ENCODE measurements at regions not wholly inside any gene's neighbourhood (a gene's known extent, or its start where the extent isn't known, plus 50 kb on each side); places are given as distances from the start of the nearest gene placed in this dataset.

GRCh38 chr4:156128616-156129015 lies 174.9 kb upstream of the CTSO start:
- no peak overlapping the region for H3K27ac ChIP-seq
- H3K36me3 ChIP-seq (ENCODE audit: control insufficient read depth, insufficient read depth, low read length): no peaks in the 10 kb centered on the region
- no peak overlapping the region for H3K9ac ChIP-seq
- H3K79me2 ChIP-seq: no peaks in the 10 kb centered on the region
- no peaks in the 10 kb centered on the region for H3K4me1 ChIP-seq
- no peak overlapping the region for H3K4me3 ChIP-seq (ENCODE audit: low read depth, low read length)
- H3K9me3 ChIP-seq (ENCODE audit: control insufficient read depth, low read length): no peaks in the 10 kb centered on the region
- no peak overlapping the region for H3K4me2 ChIP-seq (ENCODE audit: low read length)
- TF ChIP-seq, protein P1, sequence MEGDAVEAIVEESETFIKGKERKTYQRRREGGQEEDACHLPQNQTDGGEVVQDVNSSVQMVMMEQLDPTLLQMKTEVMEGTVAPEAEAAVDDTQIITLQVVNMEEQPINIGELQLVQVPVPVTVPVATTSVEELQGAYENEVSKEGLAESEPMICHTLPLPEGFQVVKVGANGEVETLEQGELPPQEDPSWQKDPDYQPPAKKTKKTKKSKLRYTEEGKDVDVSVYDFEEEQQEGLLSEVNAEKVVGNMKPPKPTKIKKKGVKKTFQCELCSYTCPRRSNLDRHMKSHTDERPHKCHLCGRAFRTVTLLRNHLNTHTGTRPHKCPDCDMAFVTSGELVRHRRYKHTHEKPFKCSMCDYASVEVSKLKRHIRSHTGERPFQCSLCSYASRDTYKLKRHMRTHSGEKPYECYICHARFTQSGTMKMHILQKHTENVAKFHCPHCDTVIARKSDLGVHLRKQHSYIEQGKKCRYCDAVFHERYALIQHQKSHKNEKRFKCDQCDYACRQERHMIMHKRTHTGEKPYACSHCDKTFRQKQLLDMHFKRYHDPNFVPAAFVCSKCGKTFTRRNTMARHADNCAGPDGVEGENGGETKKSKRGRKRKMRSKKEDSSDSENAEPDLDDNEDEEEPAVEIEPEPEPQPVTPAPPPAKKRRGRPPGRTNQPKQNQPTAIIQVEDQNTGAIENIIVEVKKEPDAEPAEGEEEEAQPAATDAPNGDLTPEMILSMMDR (IDR thresholded peaks at IDR 0.05): no peak
- no peak overlapping the region for H2AFZ ChIP-seq
- H3K27me3 ChIP-seq (ENCODE audit: control insufficient read depth, insufficient read depth, low read length): no peaks in the 10 kb centered on the region

- H3K79me2 ChIP-seq: no peaks in the 10 kb centered on the region
- no peaks in the 10 kb centered on the region for H3K4me1 ChIP-seq
- H3K4me2 ChIP-seq (ENCODE audit: low read length): no peak overlapping the region
- H3K27ac ChIP-seq: no peak overlapping the region
- H3K36me3 ChIP-seq (ENCODE audit: control insufficient read depth, insufficient read depth, low read length): no peaks in the 10 kb centered on the region
- no peak overlapping the region for H3K4me3 ChIP-seq (ENCODE audit: low read depth, low read length)
- no peaks in the 10 kb centered on the region for H3K27me3 ChIP-seq (ENCODE audit: control insufficient read depth, insufficient read depth, low read length)
- TF ChIP-seq, protein P1 (IDR thresholded peaks at IDR 0.05): no peak
- no peaks in the 10 kb centered on the region for H3K9me3 ChIP-seq (ENCODE audit: control insufficient read depth, low read length)
- H2AFZ ChIP-seq: no peak overlapping the region
- H3K9ac ChIP-seq: no peak overlapping the region
Measured at GRCh38 chr4:156118507-156119220, 165.0 kb upstream of the CTSO start.

DNA sequence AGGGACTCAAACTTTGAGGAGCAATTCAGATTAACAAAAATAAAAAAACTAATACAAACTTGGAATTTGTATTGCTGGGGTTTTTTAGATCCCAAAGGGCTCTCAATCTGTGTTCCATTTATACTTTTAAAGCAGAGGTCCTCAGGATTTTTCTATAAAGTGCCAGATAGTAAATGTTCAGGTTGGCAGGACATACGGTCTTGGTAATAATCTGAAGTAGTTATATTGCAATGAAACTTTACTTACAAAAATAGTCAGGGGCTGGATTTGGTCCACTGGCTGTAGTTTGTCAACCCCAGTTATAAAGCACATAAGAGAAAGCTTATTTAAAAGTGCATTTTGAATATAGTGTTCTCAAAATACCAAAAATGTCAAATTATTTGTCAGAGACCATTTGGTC lies 164.1 kb upstream of the CTSO start:
- H3K27ac ChIP-seq: no peak overlapping the region
- no peaks in the 10 kb centered on the region for H3K79me2 ChIP-seq
- no peak overlapping the region for H3K4me2 ChIP-seq (ENCODE audit: low read length)
- H3K4me1 ChIP-seq: no peaks in the 10 kb centered on the region
- no peak overlapping the region for H3K4me3 ChIP-seq (ENCODE audit: low read depth, low read length)
- H3K9ac ChIP-seq: no peak overlapping the region
- H3K36me3 ChIP-seq (ENCODE audit: control insufficient read depth, insufficient read depth, low read length): no peaks in the 10 kb centered on the region
- no peaks in the 10 kb centered on the region for H3K9me3 ChIP-seq (ENCODE audit: control insufficient read depth, low read length)
- no peak overlapping the region for H2AFZ ChIP-seq
- H3K27me3 ChIP-seq (ENCODE audit: control insufficient read depth, insufficient read depth, low read length): no peaks in the 10 kb centered on the region
- TF ChIP-seq, protein P1 (IDR thresholded peaks at IDR 0.05): no peak

DNA sequence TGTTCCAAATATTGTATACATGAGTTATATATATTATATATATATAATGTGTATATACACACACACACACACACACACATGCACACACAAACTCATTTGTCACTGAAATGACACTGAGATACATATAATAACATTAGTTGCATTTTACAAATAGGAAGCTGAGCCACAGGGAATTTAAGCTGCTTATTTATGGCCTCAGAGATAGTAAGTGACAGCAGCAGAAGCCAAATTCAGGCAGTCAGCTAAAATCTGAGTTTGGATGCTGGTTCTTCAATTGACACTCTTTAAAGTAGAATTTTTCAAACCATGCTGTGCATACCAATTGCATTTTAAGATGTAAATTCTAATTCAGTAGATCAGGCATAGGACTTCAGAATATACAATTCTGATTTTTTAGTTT lies 163.3 kb upstream of the CTSO start:
- TF ChIP-seq, protein P1 (IDR thresholded peaks at IDR 0.05): no peak
- Histone ChIP-seq H3K36me3 (ENCODE audit: control insufficient read depth, insufficient read depth, low read length) (no peaks in the 10 kb centered on the region), H3K9me3 (ENCODE audit: control insufficient read depth, low read length) (no peaks in the 10 kb centered on the region), H2AFZ (no peak overlapping the region), H3K79me2 (no peaks in the 10 kb centered on the region), H3K4me2 (ENCODE audit: low read length) (no peak overlapping the region), H3K27ac (no peak overlapping the region), H3K4me3 (ENCODE audit: low read depth, low read length) (no peak overlapping the region), H3K27me3 (ENCODE audit: control insufficient read depth, insufficient read depth, low read length) (no peaks in the 10 kb centered on the region), H3K9ac (no peak overlapping the region), H3K4me1 (no peaks in the 10 kb centered on the region)

DNA sequence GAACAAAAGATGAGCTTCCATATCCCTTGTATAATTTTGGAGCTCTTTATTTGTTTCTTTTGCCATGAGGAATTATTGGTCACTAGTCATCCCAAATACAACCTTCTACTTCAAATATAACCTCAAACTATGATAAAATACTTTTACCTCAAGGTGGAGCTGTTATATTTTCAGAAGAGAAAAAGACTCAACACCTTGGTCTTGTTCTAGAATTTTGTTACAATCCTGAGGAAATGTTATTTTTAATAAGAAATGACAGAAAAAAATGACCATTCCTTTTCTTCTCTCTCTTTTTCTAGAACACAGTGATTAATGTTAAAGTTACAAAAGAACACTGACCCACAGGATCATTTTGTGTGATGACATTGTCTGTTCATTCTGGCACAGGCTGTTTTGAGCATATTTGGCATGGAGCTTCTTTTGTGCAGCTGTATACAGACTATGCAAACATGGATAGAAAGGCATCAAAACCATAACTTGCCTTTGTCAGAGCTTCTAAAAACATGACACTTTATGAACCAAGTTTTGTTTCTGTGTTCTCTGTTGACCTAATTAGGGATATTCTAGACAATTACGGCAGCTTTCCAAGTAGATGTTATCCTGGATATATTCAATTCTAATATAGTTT lies 159.6 kb upstream of the CTSO start:
- no peak overlapping the region for H2AFZ ChIP-seq
- no peak overlapping the region for H3K4me3 ChIP-seq (ENCODE audit: low read depth, low read length)
- H3K27me3 ChIP-seq (ENCODE audit: control insufficient read depth, insufficient read depth, low read length): no peaks in the 10 kb centered on the region
- TF ChIP-seq, protein P1 (IDR thresholded peaks at IDR 0.05): no peak
- no peak overlapping the region for H3K27ac ChIP-seq
- no peak overlapping the region for H3K4me2 ChIP-seq (ENCODE audit: low read length)
- H3K9ac ChIP-seq: no peak overlapping the region
- H3K79me2 ChIP-seq: no peaks in the 10 kb centered on the region
- no peaks in the 10 kb centered on the region for H3K4me1 ChIP-seq
- H3K9me3 ChIP-seq (ENCODE audit: control insufficient read depth, low read length): no peaks in the 10 kb centered on the region
- H3K36me3 ChIP-seq (ENCODE audit: control insufficient read depth, insufficient read depth, low read length): no peaks in the 10 kb centered on the region

Measured in parathyroid adenoma (tissue), 2 donors.